GM12873 (cell line): ENCODE measurements at regions not wholly inside any gene's neighbourhood (a gene's known extent, or its start where the extent isn't known, plus 50 kb on each side); places are given as distances from the start of the nearest gene placed in this dataset.

Experiments used
- TF ChIP-seq, protein P1 (sequence below): IDR thresholded peaks from 2 replicates; pipeline ENCODE4 v1.5.1; 2012; ENCODE audit warnings: low read depth, mild to moderate bottlenecking, moderate library complexity, low read length, control low read depth; ENCODE audit not compliant: insufficient read depth; ENCODE audit errors: missing control alignments

DNA sequence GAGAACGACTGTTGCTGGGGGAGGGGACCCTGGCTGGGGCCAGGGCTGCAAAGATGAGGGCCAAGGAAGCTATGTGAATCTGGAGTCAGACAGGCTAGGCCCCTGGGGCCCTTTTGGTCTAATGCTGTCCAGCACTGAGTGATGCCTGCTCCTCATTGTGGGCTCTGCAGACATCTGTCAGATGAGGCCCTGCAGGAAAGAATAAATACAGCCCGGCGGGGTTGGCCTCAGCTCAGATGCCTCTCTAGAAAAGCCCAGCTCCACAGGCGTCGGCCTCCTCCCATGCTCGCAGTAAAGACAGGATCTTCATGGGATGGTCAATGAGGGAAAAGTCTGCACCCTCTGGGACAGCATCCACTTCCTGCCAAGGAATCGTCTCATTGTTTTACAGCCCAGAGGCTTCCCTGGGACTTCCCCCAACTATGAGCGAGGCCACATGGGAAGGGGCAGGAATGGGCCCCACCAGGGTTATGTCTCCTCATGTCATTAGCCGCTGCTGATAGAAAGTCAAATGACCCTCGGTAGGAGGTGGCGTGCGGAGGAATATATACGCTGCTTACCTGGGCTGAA lies 125.8 kb upstream of the GLI2 start:
- TF ChIP-seq, protein P1, sequence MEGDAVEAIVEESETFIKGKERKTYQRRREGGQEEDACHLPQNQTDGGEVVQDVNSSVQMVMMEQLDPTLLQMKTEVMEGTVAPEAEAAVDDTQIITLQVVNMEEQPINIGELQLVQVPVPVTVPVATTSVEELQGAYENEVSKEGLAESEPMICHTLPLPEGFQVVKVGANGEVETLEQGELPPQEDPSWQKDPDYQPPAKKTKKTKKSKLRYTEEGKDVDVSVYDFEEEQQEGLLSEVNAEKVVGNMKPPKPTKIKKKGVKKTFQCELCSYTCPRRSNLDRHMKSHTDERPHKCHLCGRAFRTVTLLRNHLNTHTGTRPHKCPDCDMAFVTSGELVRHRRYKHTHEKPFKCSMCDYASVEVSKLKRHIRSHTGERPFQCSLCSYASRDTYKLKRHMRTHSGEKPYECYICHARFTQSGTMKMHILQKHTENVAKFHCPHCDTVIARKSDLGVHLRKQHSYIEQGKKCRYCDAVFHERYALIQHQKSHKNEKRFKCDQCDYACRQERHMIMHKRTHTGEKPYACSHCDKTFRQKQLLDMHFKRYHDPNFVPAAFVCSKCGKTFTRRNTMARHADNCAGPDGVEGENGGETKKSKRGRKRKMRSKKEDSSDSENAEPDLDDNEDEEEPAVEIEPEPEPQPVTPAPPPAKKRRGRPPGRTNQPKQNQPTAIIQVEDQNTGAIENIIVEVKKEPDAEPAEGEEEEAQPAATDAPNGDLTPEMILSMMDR = no peak

DNA sequence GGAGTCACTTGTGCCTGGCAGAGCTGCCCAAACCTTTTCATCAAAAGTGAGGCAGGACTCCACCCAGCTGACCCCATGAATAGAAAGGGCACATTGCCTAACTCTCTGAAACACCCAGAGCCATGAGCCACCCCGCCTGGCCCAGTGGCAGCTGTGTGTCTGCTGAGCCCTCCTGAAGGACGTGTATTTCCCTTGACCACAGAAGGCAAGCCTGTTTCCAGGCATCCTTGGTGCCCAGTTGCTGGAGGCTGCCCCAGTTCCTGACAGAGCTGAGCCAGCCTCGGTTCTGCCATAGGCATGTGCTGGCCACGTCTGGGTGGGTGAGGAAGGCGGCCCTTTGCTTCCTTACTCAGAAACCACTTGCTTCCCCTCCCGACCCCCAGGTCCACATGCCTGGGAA lies 124.7 kb upstream of the GLI2 start:
- TF ChIP-seq, protein P1 = no peak

DNA sequence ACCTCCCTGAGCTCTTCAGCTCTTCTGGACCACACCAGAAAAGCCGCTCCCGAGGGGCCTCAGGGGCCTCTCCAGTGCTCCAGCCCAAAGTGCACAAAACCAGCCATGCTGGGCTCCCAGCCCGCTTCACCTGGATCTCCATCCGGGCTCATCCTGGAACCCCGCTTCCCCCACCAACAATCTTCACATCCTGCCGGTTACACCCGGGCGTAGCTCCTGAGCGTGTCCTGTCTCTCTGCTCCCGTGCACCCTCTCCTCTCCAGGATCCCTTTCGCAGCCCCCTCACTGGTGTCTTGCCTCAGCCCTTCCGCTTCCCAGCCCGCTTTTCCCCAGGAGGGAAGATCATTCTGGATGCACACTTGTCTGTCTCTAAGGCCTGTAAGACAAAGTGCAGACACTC lies 123.7 kb upstream of the GLI2 start:
- TF ChIP-seq, protein P1 = no peak

DNA sequence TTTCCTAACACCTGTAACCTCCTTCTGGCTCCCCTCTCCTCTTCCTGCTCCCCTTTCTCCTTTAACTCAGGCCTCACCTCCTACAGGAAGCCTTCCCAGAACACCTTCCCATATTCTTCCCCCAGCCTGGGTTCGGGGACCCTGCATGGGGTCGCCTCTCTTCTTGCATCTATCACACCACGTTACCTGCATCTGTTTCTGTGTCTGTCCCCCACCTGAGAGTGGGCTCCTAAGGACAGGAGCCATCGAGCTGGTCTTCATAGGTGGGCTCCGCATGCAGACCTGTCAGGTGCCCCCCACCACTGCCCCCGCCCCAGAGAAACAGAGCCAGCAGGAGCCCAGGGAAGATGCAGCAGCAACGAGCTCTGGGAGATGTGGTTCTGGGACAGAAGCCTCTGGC lies 123.2 kb upstream of the GLI2 start:
- TF ChIP-seq, protein P1 = no peak

DNA sequence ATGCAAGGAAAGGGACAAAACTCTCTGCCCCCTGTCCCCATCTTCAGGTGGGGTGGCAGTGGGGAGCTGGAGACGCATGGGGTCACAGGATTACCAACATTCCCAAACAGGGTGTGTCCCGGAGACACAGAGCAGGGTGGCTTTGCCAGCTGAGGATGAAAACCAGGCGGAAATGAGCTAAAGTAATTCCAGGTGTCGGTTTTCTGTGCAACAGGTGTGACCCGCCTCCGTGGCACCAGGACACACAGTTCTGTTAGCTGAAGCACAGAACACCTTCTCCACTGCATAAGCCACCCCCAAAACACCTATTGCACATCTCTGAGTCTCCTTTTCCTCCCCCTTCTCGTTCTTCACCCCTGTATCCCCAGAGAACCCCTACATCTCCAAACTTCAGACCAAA lies 122.7 kb upstream of the GLI2 start:
- TF ChIP-seq, protein P1 = no peak

DNA sequence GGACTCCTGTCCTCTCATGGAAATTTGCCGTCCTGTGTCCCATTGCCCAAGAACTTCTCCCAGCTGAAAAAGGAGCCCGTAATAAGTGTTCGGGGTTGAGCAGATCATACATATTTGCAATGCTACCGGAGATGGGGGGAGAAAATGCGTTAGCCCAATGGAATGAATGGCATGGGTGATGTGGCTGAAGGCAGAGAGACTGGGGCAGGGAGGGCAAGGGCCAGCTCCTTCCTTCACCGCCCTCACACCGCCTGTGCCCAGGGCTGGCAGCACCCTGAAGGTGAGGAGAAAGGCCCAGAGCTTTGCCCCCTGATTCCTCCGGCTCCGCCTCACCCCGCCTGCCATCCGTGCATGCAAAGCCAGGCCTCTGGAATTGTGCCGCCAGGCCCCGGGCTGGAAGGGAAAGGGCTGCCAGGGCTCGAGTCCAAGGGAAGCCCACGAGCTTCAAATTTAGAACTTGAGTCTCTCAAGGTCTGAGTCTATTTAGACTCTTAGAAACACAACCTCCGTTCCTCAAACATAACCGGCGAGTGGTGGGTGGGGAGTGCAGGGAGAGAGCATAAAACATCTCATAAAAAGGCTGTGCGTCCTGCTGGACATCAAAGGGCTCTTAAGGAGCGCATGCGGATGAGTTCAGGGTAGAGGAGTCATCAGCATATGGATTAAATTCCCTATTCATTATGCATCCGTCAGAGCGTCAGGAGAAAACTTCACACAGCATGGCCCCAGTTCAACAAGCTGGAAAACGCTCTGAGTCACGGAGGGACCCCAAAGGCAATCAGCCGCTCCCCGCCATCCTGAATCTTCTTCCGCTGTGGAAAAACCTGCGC lies 121.7 kb upstream of the GLI2 start:
- TF ChIP-seq, protein P1 = no peak

DNA sequence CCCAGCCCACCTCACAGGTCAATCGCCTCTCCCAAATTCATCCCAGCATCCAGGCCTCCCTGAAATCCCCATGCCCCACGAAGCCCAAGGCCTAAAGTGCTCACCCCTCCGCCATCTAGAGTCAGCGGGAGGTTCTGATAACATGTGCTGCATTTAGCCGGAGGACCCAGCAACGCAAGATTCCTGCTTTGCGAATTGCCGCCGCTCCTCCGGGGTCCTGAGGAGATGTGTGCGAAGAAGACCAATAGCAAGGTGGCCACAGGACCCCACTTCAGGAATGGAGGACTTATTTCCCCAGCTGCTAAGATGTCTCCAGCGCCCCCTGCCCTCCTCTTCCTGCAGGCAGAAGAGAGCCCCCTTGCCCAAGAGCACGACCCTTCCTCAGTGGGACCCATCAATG lies 120.8 kb upstream of the GLI2 start:
- TF ChIP-seq, protein P1 = no peak
